ENCODE measurements at regions not wholly inside any gene's neighbourhood (a gene's known extent, or its start where the extent isn't known, plus 50 kb on each side); places are given as distances from the start of the nearest gene placed in this dataset.

- TF ChIP-seq, protein P1, sequence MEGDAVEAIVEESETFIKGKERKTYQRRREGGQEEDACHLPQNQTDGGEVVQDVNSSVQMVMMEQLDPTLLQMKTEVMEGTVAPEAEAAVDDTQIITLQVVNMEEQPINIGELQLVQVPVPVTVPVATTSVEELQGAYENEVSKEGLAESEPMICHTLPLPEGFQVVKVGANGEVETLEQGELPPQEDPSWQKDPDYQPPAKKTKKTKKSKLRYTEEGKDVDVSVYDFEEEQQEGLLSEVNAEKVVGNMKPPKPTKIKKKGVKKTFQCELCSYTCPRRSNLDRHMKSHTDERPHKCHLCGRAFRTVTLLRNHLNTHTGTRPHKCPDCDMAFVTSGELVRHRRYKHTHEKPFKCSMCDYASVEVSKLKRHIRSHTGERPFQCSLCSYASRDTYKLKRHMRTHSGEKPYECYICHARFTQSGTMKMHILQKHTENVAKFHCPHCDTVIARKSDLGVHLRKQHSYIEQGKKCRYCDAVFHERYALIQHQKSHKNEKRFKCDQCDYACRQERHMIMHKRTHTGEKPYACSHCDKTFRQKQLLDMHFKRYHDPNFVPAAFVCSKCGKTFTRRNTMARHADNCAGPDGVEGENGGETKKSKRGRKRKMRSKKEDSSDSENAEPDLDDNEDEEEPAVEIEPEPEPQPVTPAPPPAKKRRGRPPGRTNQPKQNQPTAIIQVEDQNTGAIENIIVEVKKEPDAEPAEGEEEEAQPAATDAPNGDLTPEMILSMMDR (IDR thresholded peaks at IDR 0.05; ENCODE audit: poor library complexity, severe bottlenecking), result no peak
- TF ChIP-seq EP300 (conservative IDR thresholded peaks at IDR 0.05; ENCODE audit: poor library complexity, severe bottlenecking) (no peak), POLR2AphosphoS5 (IDR thresholded peaks at IDR 0.05) (no peak)
Measured at GRCh38 chr16:62755938-62756337, 719.7 kb upstream of the CDH8 start.
